Transverse colon (tissue), 4 donors: ENCODE measurements at regions not wholly inside any gene's neighbourhood (a gene's known extent, or its start where the extent isn't known, plus 50 kb on each side); places are given as distances from the start of the nearest gene placed in this dataset.

Source experiments
- DNase-seq: peaks from one replicate; pipeline ENCODE4 v3.0.0-alpha.2; 2019
- H3K27ac ChIP-seq, 4 donors: fragments of 200-600 bp; sonication (generic); 2 replicates each; pipeline ENCODE4 v1.5.1; 2016 to 2018; ENCODE audit warnings: inconsistent platforms in 4 of 4
- H3K27me3 ChIP-seq: fragments of 200-600 bp; sonication (generic); 2 replicates; pipeline ENCODE4 v1.5.1; 2017; ENCODE audit warnings: inconsistent platforms
- H3K36me3 ChIP-seq, 4 donors: fragments of 200-600 bp; sonication (generic); 2 replicates each; pipeline ENCODE4 v1.5.1; 2017 to 2019; ENCODE audit warnings: inconsistent platforms in 4 of 4
- H3K4me1 ChIP-seq, 4 donors: fragments of 200-600 bp; sonication (generic); 2 replicates each; pipeline ENCODE4 v1.5.1; 2017 to 2020; ENCODE audit warnings: inconsistent platforms in 4 of 4
- H3K4me3 ChIP-seq, 4 donors: fragments of 200-600 bp; sonication (generic); 1 replicate in 1 of 4; 2 replicates in 3 of 4; pipeline versions ENCODE4 v1.5.1 to v1.6.1; 2017 to 2019; ENCODE audit warnings: inconsistent platforms in 4 of 4
- H3K9me3 ChIP-seq, 2 donors: fragments of 200-600 bp; sonication (generic); 2 replicates each; pipeline ENCODE4 v1.5.1; 2017 to 2019; ENCODE audit warnings: inconsistent platforms in 2 of 2
- EP300 ChIP-seq: sonication (generic); formaldehyde crosslinking; IDR thresholded peaks from one replicate; pipeline ENCODE4 v1.6.1; 2017; ENCODE audit warnings: antibody characterized with exemption, low read depth
- POLR2A ChIP-seq: fragments of 450-650 bp; IDR thresholded peaks from one replicate; pipeline ENCODE4 v1.6.1; 2016; ENCODE audit warnings: antibody characterized with exemption, mild to moderate bottlenecking, moderate library complexity
- POLR2AphosphoS5 ChIP-seq, 3 donors: sonication (generic); formaldehyde crosslinking; IDR thresholded peaks; one replicate each; pipeline ENCODE4 v1.6.1; 2016; ENCODE audit warnings: antibody characterized with exemption in 3 of 3
- WGBS, 2 donors: methylation state at CpG; one replicate each; pipeline ENCODE4 v1.1.5; 2018; ENCODE audit warnings: low coverage in 1 of 2; 5-methylcytosine and 5-hydroxymethylcytosine counted together
- in situ Hi-C, 4 donors: fragments of 200-750 bp; cut with MboI; loops; one replicate each; pipeline versions ENCODE4 v1.15.0 to v1.15.1; 2017; ENCODE audit warnings: low sequenced_read_pairs in 3 of 4, low pct_ligation_motif_present in 1 of 4, low pct_unique_long_range_greater_than_20kb in 1 of 4
- intact Hi-C: fragments of 100-400 bp; cut with DNase I; formaldehyde crosslinking; loops from one replicate; pipeline ENCODE4 v1.15.1; 2023; ENCODE audit warnings: low total_unique reads
- TF ChIP-seq, protein P1 (sequence below), 5 experiments: fragments of 200-600 bp in 3 of 5; fragments of 450-650 bp in 2 of 5; sonication (generic) in 3 of 5; IDR thresholded peaks; 1 replicate in 2 of 5; 2 replicates in 3 of 5; pipeline ENCODE4 v1.5.1; 2016 to 2017; ENCODE audit warnings: antibody characterized with exemption in 5 of 5, inconsistent platforms in 3 of 5, mild to moderate bottlenecking in 2 of 5, moderate library complexity in 1 of 5

DNA sequence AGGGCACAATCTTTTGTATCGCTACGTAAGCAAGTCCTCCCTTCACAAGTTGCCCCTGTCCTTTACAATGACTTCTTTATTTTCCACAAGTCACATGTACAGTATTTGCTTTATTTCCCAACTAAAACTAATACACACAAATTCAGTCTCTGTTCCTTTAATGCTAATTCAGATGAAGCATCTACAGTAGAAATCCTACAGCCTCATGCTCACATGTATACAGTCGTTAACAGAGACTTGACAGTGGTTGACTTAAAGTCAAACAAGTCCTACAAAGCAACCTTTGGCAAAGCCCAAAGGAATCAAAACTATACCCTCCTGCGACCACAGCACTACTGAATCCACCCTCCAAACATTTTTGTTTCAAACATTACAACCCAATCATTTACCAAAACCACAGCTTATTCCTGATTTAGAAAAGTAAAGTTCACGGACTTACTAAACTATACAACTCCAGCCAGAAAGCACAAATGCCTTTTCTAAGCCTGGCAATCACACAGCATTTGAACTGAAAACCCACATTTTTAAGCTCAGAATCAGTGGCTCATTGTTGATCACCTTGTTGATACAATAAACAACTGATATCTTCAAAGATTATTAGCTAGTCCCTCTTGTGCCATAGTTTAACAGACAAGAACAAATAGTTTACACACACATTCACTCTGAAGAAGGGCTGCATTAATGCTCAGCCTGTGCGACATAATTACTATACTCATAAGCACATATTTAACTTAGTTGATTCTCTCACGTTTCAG is 70.9 kb upstream of the NHSL1 start:
- no peaks in the 10 kb centered on the region for H3K9me3 ChIP-seq
- no peak overlapping the region for H3K4me3 ChIP-seq
- TF ChIP-seq POLR2AphosphoS5 (IDR thresholded peaks at IDR 0.05), result no peak
- no peak for TF ChIP-seq POLR2A
- no peak for TF ChIP-seq EP300
- TF ChIP-seq, protein P1, sequence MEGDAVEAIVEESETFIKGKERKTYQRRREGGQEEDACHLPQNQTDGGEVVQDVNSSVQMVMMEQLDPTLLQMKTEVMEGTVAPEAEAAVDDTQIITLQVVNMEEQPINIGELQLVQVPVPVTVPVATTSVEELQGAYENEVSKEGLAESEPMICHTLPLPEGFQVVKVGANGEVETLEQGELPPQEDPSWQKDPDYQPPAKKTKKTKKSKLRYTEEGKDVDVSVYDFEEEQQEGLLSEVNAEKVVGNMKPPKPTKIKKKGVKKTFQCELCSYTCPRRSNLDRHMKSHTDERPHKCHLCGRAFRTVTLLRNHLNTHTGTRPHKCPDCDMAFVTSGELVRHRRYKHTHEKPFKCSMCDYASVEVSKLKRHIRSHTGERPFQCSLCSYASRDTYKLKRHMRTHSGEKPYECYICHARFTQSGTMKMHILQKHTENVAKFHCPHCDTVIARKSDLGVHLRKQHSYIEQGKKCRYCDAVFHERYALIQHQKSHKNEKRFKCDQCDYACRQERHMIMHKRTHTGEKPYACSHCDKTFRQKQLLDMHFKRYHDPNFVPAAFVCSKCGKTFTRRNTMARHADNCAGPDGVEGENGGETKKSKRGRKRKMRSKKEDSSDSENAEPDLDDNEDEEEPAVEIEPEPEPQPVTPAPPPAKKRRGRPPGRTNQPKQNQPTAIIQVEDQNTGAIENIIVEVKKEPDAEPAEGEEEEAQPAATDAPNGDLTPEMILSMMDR (IDR thresholded peaks at IDR 0.05), result no peak
- 55 to 71% methylated on average over 6 to 7 of the region's 7 CpGs for WGBS, 2 donors
- H3K4me1 ChIP-seq, result peaks cover 0 to 16% (median 9%) of the 10 kb centered on the region in 4 donors
- H3K36me3 ChIP-seq, result no peaks in the 10 kb centered on the region
- no peaks in the 10 kb centered on the region for H3K27me3 ChIP-seq
- in situ Hi-C loops (no loop called here), intact Hi-C loops (no loop called here)
- peak overlapping the region in 1 of 4 donors; percentile 71 for H3K27ac ChIP-seq
- DNase-seq, result no peak

DNA sequence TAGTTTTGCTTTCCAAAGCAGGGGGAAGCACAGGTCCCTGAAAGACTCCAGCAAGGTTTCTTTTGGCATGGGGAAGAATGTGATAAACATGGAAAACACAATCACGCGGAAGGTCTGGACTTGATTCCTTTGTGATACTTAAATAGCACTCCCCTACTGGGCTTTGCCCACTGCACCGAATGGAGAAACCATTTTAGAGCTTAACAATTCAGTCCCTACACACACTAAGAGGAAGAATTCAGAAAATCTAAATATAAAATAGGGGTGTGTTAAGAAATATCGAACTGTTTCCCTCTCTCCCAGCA is 71.4 kb upstream of the NHSL1 start:
- Histone ChIP-seq H3K4me3 (peak overlapping the region in 1 of 4 donors; percentile 43), H3K27ac (peak overlapping the region in 2 of 4 donors; percentile 2 to 71), H3K9me3 (no peaks in the 10 kb centered on the region), H3K27me3 (no peaks in the 10 kb centered on the region), H3K4me1 (peaks cover 0 to 16% (median 9%) of the 10 kb centered on the region in 4 donors), H3K36me3 (no peaks in the 10 kb centered on the region)
- no peak for DNase-seq
- TF ChIP-seq EP300, result no peak
- 49 to 77% methylated on average over 4 of the region's 4 CpGs for WGBS, 2 donors
- in situ Hi-C loops (no loop called here), intact Hi-C loops (no loop called here)

DNA sequence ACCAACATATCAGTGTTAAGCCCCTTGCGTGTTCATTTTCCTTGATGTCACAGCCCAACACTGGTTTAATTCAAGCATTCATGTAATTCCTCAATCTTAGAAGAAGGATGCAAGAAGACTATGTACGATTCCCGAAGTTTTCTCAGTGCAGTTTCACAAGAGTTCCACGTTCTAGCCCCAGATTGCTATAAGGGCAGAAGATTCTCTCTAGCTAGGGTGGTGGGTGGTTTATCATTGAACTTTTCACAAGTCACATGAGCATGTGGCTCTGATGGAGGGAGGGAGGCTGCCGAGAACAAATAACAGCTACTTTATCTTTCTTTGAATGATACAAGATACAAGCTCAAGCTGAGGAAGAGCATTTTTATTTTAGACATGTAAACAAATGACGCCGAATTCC is 71.9 kb upstream of the NHSL1 start:
- Histone ChIP-seq H3K27ac (peak overlapping the region in 2 of 4 donors; percentile 55 to 71), H3K4me1 (peaks cover 0 to 16% (median 9%) of the 10 kb centered on the region in 4 donors), H3K27me3 (no peaks in the 10 kb centered on the region), H3K9me3 (no peaks in the 10 kb centered on the region), H3K36me3 (no peaks in the 10 kb centered on the region), H3K4me3 (peak overlapping the region in 1 of 4 donors; percentile 43)
- TF ChIP-seq POLR2A (no peak), EP300 (no peak), POLR2AphosphoS5 (IDR thresholded peaks at IDR 0.05) (no peak)
- TF ChIP-seq, protein P1 (IDR thresholded peaks at IDR 0.05), result no peak
- 40 to 52% methylated on average over 6 to 7 of the region's 7 CpGs for WGBS, 2 donors
- in situ Hi-C loops (no loop called here), intact Hi-C loops (no loop called here)
- no peak for DNase-seq

DNA sequence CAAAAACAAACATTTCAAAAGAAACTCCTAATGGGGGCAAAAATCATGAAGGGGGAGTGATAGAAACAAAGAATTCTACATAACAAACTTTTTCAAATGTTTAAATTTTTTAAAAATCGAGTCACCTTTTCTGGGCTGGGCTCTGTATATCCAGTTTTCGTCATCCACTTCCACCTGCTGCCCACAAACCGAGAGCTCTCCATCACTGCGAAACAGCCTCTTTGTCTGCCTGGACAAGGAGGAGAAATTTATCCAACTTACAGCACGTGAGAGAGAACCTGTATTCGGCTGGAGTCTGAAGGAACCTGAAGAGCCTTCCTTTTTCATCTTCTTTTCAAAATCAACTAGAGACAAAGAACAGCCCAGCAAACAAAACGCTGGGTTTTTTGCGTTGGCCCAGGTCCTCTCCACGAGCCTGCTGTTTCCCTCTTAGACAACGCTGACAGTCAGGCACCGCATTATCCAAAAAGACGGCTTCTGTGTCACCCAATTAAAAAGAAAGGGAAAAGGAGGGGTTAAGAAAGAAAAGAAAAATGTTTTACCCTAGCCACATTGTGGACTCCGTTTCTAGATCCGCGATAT is 72.4 kb upstream of the NHSL1 start:
- TF ChIP-seq POLR2AphosphoS5 (IDR thresholded peaks at IDR 0.05), result no peak
- TF ChIP-seq, protein P1 (IDR thresholded peaks at IDR 0.05), result no peak
- no peak for TF ChIP-seq POLR2A
- TF ChIP-seq EP300, result no peak
- intact Hi-C loops, result no loop called here
- no peaks in the 10 kb centered on the region for H3K36me3 ChIP-seq
- H3K9me3 ChIP-seq, result no peaks in the 10 kb centered on the region
- H3K4me1 ChIP-seq, result peaks cover 0 to 16% (median 9%) of the 10 kb centered on the region in 4 donors
- H3K27ac ChIP-seq, result peak overlapping the region; percentile 53 to 71 (median 58)
- DNase-seq, result no peak
- 20 to 29% methylated on average over 14 to 15 of the region's 15 CpGs for whole genome bisulfite sequencing, 2 donors
- peak overlapping the region in 3 of 4 donors; percentile 25 to 43 (median 32) for H3K4me3 ChIP-seq
- in situ Hi-C loops, result no loop called here
- no peaks in the 10 kb centered on the region for H3K27me3 ChIP-seq
